HG03442 (cell line): ENCODE measurements at regions not wholly inside any gene's neighbourhood (a gene's known extent, or its start where the extent isn't known, plus 50 kb on each side); places are given as distances from the start of the nearest gene placed in this dataset.
"Not testable (repeated sequence)": the region's sequence is repeated elsewhere in the genome, so short reads cannot be mapped to it uniquely, and the experiment has no call there.

Experiments
- ATAC-seq: cut with Tn5 transposase; IDR thresholded peaks from one replicate; pipeline ENCODE4 v1.9.1; 2021; ENCODE audit warnings: mild to moderate bottlenecking, moderate library complexity; ENCODE audit not compliant: unreplicated experiment

DNA sequence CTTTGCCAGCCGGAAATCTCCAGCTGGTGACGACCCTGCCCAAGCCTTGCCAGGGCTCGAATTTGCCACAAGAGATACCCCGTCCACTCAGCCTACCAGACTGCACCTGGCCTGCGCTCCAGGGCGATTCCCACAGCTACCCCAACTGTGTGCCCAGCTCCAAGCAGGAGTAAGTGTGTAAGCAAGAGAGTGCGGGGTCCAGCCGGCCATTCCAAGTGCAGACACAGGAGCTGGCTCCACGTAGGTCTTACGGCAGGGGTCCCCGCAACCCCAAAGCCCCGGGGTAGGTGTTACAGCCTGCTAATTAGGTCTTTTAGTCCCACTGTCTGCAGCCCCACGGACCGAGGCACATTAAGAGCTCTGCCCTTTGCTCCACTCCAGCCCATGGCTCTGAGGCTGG is 1305.2 kb downstream of the ARAP2 start:
- no peak for ATAC-seq

DNA sequence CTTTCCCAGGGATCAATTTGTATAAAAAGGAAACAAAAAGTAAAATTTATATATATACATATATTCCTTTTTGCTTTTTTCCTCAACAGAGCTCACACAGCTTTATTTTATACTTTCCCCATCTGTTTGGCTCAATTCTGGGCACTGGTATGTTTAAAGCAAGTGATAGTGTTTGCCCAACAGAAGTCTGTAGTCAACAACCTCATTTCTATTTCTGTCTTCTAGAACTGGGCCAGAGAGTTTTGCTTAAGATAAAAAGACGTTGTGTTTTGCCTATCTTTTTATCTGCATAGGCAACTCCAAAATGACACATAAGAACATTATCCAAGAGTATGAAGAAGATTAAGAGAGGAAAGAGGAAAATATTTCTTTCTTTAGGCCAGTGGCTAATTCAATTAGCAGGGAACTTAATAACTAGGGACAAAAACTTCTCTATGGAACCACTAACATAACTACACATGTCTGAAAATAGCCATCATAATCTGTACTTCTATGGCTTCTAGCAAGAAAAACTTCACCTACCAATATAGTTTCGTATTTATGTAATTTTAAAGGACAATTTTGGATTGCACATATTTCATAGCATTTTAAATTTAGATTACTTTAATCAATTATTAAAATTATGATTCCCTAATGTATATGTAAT is 1300.5 kb downstream of the ARAP2 start:
- no peak for ATAC-seq

DNA sequence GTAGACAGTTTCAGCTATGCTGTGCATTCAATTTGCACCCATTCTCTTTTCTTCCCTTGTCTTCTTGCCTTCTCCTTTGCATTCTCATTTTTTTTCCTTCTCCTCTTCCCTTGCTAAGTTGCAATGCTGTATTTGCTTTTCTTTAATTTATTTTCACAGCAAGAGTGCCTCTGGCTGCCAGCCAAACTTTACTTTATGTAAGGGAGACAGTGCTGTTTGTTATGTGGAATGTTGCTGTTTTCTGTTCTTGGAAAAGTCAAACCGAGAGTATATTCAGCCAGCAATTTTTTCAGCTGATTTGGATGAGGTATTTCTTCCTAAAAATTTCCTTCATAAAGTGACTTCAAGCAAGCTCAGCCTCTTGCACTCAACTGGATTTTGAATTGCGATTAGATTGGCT is 1293.4 kb downstream of the ARAP2 start:
- no peak for ATAC-seq

DNA sequence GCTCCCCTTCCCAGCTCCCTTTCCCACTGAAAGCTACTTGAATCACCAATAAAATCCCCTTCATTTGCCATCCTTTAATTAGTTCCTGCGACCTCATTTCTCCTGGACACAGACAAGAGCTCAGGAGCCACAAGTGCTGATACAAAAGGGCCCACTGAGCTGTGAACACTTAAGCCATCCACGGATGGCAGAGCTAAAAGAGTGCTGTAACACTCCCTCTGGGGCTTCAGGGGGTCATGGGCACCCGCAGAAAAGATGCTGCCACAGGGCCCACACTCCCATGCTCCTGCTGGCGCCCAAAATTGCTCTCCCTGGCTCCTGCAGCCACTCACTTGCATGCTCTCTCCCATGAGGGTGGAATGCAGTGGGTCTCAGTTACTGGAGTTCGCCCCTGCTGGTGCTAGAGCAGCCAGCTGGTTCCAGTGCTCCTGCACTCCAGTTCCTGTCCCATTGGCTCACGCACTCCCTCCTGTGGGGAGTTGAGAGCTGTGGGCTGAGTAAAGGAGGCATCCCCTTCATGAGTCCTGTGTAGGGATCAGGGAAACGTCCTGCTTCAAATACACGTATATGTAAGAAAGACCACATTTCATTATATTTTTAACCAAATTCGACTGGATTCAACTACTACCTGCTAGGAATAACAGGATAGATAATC is 1291.0 kb downstream of the ARAP2 start:
- no peak for ATAC-seq

DNA sequence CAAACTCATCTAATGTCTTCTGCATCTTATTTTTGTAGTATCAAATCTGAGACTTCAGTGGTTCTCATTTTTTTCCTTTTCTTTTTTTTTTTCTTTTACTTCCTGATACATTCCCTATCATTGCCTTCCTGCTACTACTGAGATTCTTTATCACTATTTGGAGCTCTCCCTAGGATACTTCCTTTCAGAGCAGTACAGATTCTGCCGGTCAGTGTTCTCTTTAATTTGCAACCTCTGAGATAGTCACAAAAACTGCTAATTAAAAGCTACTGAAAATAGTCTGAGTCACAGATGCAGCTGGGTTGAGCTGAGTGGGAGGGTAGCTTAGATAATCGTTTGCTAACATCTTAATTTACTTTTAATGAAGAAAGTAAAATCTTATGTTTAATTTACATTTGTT is 1279.7 kb downstream of the ARAP2 start:
- ATAC-seq: no peak

DNA sequence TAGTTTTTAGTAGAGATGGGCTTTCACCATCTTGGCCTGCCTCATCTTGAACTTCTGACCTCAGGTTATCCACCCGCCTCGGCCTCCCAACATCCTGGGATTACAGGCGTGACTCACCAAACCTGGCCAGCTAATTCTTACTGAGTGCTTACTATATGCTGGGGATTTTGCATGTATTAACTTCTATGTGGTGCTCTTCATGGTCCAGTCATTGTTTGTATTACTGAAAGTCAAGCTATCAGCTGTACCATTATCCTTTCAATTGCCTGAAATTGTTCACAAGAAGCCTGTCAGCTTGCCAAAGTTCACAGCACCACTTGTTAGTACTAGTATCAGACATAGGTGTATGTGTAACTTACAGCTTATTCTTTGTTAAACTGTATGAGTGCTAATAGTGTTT is 1272.1 kb downstream of the ARAP2 start:
- ATAC-seq: no peak

DNA sequence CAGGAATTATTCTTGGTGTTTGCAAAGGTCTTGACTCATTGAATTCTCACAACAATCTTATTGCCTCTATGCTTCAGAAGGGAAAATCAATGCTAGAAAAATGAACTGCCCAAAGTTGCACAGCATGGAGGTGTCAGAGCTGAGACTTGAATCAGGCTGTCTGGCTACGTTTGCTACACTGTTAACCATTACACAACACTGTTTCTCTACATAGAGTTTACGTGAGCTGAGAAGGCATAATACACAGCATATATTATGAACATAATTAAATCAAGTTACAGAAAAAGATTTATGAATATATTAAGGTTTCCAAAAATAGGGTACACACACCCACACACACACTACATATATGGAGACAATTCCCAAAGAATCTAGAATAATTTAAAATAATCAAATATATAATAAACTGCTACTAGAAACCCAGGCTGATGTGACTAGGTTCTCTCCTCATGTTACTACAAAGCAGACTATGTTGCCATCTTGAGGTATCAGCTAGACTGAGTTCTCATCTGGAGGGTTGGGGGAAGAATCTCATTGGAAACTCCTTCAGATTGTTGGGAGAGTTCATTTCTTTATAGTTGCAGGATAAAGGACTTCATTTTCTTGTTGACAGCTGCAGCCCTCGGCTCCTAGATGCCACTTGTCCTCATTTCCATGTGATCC is 1270.5 kb downstream of the ARAP2 start:
- no peak for ATAC-seq

DNA sequence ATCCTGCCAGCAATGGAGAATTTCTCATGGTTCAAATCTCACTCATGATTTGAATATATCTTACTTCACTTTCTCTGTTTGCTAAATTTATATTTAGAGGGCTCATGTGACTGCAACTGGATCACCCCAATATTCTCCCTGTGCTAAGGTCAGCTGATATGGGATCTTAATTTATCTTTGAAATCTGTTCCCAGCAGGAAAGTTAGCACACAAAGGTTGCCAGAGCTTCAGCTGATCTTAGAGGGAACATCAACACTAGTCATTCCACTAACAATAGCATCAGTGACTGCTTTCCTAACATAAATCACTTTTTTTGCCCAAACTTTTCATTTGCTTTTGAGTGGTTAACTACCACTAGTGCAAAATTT is 1270.0 kb downstream of the ARAP2 start:
- ATAC-seq: no peak

DNA sequence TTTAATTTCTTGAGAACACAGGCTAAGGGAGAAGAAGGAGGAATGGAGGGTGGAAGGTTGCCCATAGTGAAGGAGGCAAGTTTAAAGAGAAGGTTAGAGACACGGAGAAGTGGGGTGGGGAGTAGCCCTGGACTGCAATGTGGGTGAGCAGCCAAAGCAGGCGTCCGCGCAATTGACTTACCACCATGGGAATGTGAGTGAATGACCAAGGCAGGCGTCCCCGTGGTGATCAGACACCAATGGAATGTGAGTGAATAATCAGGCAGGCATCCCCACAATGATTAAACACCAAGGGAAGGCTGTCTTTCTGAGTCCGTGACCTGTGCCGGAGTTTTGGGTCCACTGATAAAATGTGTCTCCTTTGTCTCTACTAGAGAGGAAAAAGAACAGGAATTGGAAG is 1223.1 kb downstream of the ARAP2 start:
- ATAC-seq: not testable (repeated sequence)

DNA sequence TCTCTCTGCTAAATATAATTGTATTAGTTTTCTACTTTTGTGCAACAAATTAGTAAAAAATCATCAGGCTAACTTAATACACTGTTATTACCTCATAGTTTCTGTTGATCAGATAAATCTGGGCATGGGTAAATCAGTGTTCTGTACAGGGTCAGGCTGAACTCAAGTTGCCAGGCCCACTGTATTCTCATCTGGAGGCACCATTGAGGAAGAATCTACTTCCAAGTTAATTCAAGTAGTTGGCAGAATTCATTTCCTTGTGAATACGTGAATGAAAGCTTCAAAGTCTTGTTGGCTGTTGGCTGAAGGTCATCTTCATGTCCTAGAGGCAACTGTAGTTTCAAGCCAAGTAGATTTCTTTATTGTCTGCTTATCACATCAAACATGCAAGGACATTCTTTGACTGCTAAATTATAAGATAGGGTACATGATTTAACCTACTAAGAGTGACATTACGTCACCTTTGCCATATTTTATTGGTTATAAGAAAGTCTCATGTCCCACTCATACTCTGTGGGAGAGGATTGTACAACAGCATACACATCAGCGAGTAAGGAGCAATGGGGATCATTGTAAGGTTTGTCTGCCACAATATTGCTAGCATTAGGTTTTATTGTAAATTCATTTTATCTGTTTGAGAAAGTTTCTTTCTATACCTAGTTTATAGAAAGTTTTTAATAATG is 1219.0 kb downstream of the ARAP2 start:
- no peak for ATAC-seq

DNA sequence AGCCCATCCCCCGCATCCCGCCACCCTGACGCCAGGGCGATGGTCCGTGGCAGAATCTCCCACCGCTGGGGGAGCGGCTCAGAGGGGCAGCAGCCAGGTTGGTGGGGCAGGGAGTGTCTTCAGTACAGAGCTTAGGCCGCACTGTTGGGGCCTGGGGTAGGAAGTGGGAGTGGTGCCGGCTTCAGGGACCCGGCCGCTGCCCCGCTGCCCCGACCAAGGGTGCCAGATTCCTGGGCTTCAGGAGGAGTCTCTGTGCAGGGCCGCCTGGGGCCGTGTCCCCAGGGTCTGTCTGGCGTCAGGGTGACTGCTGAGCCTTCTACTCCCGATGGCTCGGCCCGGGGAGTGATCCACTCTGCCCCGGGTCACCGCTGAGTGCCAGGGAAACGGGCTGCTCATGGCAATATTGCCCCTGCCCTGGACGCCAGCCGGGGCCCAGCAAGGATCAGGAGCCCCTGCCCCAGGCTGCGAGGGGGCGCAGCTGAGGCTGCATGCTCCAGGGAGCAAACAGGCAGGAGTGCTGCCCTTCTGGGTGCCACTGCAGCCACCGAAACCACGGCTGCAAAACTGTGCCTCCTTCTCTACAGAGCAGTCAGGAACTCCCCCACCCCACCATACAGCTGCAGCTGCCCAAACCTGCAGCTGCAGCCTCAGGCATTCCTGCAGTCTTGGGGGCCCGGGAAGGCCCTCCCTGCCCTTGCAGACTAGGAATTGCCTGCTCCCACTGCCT is 1206.1 kb downstream of the ARAP2 start:
- no peak for ATAC-seq

DNA sequence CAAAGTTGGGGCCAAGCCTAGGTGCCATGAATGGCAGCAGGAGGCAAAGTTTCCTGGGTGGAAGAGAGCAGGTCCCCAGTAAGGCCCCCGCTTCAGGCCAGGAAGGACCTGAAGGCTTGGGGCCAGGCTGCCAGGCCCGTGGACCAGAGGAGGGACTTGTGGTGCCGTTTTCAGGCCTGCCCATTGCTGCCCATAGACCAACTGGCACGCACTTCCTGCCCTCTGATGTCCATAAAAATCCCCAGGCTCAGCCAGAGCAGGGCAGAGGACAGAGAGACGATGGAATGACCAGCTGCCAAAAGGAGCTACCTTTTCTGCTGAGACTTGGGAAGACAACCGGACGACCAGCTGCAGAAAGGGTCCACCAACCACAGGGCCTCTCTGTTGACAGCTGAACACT is 1205.5 kb downstream of the ARAP2 start:
- ATAC-seq: no peak

DNA sequence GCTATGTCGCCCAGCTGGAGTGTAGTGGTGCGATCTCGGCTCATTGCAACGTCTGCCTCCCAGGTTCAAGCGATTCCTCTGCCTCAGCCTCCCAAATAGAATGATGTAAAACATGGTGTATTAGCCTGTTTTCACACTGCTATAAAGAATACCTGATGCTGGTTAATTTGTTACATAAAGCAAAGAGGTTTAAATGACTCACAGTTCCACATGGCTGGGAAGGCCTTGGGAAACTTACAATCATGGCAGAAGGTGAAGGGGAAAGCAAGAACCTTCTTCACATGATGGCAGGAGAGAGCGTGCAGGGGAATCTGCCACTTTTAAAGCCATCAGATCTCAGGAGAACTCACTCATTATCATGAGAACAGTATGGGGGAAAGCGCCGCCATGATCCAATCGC is 1191.8 kb downstream of the ARAP2 start:
- no peak for ATAC-seq

DNA sequence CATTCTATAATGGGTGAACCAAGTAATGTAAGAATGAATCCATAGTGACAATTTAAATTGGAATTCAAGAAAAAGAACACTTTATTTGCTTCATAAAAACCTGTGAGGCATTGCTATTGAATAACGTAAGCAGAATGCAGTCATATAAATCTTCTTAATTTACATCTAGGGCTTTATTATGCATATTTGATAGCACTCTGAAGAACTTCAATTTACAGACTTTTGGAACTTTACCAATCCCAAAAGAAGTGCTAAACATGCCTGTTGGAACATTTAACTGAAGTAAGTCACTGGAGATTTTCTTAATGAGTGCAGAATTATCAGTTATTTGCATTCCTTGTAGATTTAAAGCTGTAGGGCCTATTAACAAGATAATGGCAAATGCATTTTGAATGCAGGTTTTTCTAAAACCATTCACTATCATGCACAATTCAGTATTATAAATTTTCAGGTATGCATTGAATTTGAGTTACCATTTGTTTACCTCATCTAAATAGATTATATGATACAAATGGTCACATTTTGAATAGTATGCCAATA is 1181.2 kb downstream of the ARAP2 start:
- ATAC-seq: no peak

DNA sequence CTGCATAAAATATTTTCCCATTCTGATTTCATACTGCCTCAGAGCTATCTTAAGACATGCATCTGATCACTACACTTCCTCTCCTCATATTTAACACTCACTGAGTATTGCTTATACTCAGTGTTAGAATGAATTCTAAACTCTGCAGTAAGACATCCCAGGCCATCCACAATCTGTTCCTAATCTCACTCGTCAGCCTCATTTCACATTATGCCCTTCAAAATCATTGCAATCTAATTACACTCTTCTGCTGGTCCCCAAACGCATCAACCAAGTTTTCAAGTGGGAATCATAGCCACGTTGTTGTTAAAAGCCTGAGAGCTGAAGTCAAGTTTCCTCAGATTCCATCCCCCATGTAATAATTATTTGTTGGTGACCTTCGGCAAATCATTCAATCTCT is 1177.9 kb downstream of the ARAP2 start:
- no peak for ATAC-seq

DNA sequence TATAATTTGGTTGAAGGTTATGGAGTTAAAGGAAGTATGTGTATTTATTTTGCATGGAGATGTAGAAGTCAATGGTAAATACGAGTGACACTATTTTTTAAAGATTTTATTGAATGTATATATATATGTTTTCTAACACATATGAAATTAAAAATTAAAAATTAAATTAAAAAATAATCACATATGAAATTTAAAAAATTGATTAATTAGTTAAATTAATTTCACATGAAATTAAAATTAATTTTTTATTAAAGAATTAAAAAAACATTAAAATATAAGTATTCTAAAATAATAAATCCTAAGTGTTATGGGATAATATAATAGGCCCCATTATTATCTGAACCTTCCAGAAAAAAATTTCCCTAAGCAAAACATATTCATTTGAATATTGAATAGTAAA is 1163.5 kb downstream of the ARAP2 start:
- ATAC-seq: no peak

DNA sequence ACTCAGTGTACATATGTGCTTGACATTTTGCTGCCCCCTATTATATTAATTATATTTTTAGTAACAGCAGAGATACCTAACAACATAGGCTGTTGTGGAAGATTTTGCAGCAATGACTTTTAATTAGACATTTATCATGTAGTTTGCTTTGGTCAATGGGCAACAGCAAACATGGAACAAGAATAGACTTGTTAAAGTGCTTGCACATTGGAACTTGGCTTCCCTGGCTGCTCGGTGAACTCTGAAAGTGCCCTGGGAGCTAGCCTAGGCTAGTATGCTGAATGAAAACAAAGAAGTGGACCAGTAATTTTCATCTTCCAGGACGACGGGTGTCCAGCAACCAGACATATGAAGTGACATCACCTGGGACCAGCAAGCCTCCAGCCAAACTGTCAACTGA is 1157.1 kb downstream of the ARAP2 start:
- ATAC-seq: no peak

DNA sequence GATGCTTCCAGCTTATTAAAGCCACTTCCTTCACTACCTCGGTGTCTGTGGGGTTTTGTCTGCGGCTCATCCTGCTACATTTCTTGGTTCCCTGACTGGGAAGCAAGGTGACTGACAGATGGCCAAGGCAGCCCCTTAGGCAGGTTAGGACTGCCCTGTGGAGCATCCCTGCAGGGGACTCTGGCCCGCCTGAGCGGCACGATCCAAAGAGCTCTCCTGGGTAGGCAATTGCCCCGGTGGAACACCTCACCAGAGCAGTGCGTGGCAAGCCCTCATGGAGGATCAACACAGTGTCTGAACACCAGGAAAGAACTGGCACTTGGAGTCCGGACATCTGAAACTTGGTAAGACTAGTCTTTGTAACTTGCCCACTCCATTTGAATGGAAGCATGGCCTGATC is 1143.4 kb downstream of the ARAP2 start:
- ATAC-seq: no peak

DNA sequence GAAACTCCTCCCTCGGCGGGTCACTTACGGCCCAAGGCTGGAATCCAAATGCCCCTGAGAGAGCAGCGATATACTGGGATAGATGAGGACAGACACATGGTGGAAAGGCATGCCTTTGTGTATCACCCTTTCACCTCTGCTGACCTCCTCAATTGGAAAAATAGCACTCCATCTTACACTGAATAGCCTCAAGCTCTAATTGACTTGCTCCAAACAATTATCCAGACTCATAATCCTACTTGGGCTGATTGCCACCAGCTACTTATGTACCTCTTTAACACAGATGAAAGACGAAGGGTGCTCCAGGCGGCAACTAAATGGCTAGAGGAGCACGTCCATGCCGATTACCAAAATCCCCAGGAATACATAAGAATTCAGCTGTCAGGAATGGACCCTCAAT is 1142.2 kb downstream of the ARAP2 start:
- ATAC-seq: no peak

DNA sequence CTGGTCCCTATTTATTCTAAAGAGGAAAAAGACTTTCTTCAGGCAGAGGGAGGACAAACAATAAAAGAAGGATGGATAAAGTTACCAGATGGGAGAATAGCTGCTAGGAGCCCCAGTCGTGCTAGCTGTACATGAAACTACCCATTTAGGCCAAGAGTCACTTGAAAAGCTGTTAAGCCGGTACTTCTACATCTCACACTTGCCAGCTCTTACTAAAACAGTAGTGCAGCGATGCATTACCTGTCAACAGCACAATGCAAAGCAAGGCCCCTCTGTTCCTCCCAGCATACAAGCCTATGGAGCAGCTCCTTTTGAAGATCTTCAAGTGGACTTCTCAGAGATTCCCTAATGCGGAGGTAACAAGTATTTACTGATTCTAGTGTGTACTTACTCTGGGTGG is 1138.8 kb downstream of the ARAP2 start:
- ATAC-seq: no peak

DNA sequence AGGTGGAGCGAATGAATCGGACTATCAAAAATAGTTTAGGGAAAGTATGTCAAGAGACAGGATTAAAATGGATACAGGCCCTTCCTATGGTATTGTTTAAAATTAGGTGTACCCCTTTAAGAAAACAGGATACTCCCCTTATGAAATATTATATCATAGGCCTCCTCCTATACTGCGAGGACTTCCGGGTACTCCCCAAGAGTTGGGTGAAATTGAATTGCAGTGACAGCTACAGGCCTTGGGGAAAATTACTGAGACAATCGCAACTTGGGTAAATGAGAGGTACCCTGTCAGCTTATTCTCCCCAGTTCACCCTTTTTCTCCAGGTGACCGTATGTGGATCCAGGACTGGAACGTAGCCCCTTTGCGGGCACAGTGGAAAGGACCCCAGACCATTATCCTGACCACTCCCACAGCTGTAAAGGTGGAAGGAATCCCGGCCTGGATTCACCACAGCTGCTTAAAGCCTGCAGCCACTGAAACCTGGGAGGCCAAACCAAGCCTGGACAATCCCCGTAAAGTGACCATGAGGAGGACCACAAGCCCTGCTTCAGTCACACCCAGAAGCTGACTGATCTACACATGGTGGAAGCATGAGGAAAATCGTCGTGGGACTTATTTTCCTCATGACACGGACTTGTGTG is 1138.1 kb downstream of the ARAP2 start:
- ATAC-seq: no peak
